D721Med (cell line): ENCODE measurements at regions not wholly inside any gene's neighbourhood (a gene's known extent, or its start where the extent isn't known, plus 50 kb on each side); places are given as distances from the start of the nearest gene placed in this dataset.
A peak's percentile ranks its signal among the peaks of the same experiment; 100 is the strongest.

Experiments
- DNase-seq: peaks from one replicate; pipeline ENCODE4 v3.0.0; 2011; ENCODE audit warnings: low spot score; ENCODE audit not compliant: insufficient read length
- FAIRE-seq: peaks from 2 replicates; lab custom pipeline; 2011; peaks lifted over from hg19 to GRCh38; lab: Jason Lieb, UNC
- CTCF ChIP-seq: IDR thresholded peaks from 2 replicates; pipeline ENCODE4 v1.5.1; 2012; ENCODE audit warnings: mild to moderate bottlenecking, control low read depth; ENCODE audit not compliant: insufficient read depth; ENCODE audit errors: missing control alignments

- no peak for FAIRE-seq
- no peak for TF ChIP-seq CTCF
- no peak for DNase-seq
These were observed 1286.9 kb downstream of the EPHA7 start for GRCh38 chr6:92132457-92132856.

GRCh38 chr6:92130944-92131343 is 1288.4 kb downstream of the EPHA7 start:
- DNase-seq (no peak), FAIRE-seq (no peak)
- no peak for TF ChIP-seq CTCF

GRCh38 chr6:92126983-92127382 is 1292.4 kb downstream of the EPHA7 start:
- no peak for TF ChIP-seq CTCF
- FAIRE-seq (no peak), DNase-seq (no peak)

GRCh38 chr6:92126088-92126487 is 1293.3 kb downstream of the EPHA7 start:
- FAIRE-seq (no peak), DNase-seq (no peak)
- TF ChIP-seq CTCF: no peak

GRCh38 chr6:92125681-92126080 is 1293.7 kb downstream of the EPHA7 start:
- no peak for DNase-seq
- FAIRE-seq: no peak

GRCh38 chr6:92124200-92124651 is 1295.1 kb downstream of the EPHA7 start:
- FAIRE-seq (no peak), DNase-seq (no peak)
- TF ChIP-seq CTCF: no peak

More at GRCh38 chr6:92125681-92126080, 1293.7 kb downstream of the EPHA7 start:
- TF ChIP-seq CTCF: no peak

GRCh38 chr6:92122746-92123145 is 1296.6 kb downstream of the EPHA7 start:
- FAIRE-seq: no peak
- peak; percentile 55 for TF ChIP-seq CTCF
- DNase-seq: no peak
